Motor neuron (in vitro differentiated cells): ENCODE measurements at regions not wholly inside any gene's neighbourhood (a gene's known extent, or its start where the extent isn't known, plus 50 kb on each side); places are given as distances from the start of the nearest gene placed in this dataset.

Source experiments
- ATAC-seq, 8 experiments: fragments of 200-7000 bp; cut with Tn5 transposase; replicated peaks in 6 of 8; 2 replicates each; pipeline ENCODE4 v1.8.0; 2021; ENCODE audit warnings: mild to moderate bottlenecking in 8 of 8, moderate library complexity in 8 of 8
- H3K27ac ChIP-seq, 2 donors: fragments of 250-450 bp; sonication (Bioruptor Pico); 2 replicates each; pipeline ENCODE4 v1.9.0; 2021; ENCODE audit warnings: antibody characterized with exemption in 2 of 2, mild to moderate bottlenecking in 2 of 2, moderate library complexity in 1 of 2
- H3K4me1 ChIP-seq, 2 donors: fragments of 250-450 bp; sonication (Bioruptor Pico); replicated peaks in 1 of 2; 2 replicates each; pipeline ENCODE4 v1.6.1; 2021; ENCODE audit warnings: antibody characterized with exemption in 2 of 2, mild to moderate bottlenecking in 2 of 2, moderate library complexity in 1 of 2
- H3K4me3 ChIP-seq, 5 donors: fragments of 250-450 bp; sonication (Bioruptor Pico); 2 replicates each; pipeline ENCODE4 v1.9.0; 2021; ENCODE audit warnings: antibody characterized with exemption in 5 of 5, mild to moderate bottlenecking in 5 of 5, moderate library complexity in 4 of 5
- WGBS, 10 experiments: fragments of 450-650 bp; shearing (Covaris generic); methylation state at CpG; one replicate each; pipeline ENCODE4 v1.0.0; 2022; 5-methylcytosine and 5-hydroxymethylcytosine counted together
- in situ Hi-C, 9 experiments: fragments of 400-800 bp; cut with MboI; loops; one replicate each; pipeline ENCODE4 v1.15.0; 2021; ENCODE audit warnings: low sequenced_read_pairs in 9 of 9, low pct_unique_long_range_greater_than_20kb in 2 of 9; ENCODE audit not compliant: unreplicated experiment in 9 of 9

DNA sequence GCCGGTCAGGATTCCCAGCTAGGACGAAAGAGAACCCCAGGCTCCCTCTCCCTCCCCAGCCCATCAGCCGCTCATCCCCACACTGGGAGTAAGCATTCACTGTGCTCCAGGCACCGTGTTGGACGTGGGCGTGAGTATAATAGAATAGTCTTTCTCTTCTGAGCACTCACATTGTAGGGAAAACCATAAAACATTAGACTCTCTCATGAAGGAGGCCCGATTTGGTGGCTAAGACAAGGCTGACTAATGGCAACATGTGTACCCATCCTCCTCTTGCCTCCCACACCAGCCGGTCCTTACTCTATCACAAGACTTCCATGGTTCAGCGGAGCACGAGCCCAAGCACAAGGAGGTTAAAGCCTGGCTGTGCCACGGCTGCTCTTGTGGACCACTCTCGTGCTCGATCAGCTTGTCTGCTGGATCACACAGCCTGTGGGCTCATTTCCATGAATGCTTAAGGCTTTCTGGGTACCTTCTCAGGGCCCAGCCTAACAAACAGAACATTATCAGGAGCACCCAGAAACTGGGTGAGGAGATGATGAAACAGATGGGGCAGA, 540.9 kb upstream of the RAB6C start:
- no peak for ATAC-seq
- Histone ChIP-seq H3K27ac (no peak overlapping the region), H3K4me1 (peaks cover under 1 to 3% of the 10 kb centered on the region in 2 donors), H3K4me3 (no peak overlapping the region)
- 11 to 100% (median 60%) methylated on average over 1 to 8 of the region's 13 CpGs; no CpG with 5 or more reads in 2 of the 10 experiments for WGBS, 10 experiments
- in situ Hi-C loops: loop anchor here in 1 of 9 experiments (25.0 kb wide), 1 partner anchor 399 kb away; no protein-coding TSS in a partner anchor

DNA sequence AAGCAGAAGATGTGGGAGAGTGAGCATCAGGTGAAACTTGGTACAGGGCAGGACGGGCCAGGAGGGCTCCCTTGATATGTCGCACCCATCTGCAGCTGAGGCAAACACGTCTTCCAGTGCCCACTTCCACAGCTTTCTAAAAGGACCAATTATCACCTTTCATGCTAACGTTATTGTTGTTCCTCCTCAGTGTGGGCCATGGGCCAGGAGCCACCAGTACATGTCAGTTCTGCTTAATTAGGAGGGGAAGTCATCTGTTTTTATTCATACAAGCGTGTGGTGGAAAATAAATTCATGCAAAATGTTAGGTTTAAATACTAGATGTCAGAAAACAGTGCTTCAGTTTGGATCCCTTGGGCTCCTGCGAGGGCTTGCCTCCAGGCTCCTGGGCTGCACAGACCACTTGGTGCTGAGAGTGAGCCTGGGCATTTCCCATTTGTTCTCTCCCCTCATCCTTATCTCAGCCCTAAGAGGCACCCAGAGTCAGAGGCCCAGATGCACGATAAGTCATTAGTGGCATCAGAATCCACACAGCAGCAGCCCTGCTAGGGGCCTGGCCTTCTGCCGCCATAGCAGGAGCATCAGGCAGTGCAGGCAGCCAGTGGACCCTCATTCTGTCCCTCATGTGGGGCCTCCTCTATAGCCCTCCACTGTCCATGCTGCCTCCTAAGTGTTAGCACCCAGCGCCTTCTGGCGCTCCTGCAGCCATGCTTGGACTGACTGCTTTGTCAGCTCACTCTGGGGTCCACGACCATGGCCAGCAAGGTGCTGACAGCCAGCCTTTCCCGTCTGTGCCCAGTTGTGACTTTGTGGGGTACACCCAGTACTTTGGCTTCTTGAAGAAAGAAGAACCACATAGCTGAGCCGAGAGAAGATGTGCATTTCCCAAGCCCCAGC, 539.8 kb upstream of the RAB6C start:
- no peak overlapping the region for H3K4me3 ChIP-seq
- ATAC-seq: no peak
- peaks cover 7 to 11% of the 10 kb centered on the region in 2 donors for H3K4me1 ChIP-seq
- 0 to 100% (median 80%) methylated on average over 1 to 12 of the region's 13 CpGs; no CpG with 5 or more reads in 1 of the 10 experiments for WGBS, 10 experiments
- in situ Hi-C loops: loop anchor here in 1 of 9 experiments (25.0 kb wide), 1 partner anchor 398 kb away; no protein-coding TSS in a partner anchor
- H3K27ac ChIP-seq: no peak overlapping the region

DNA sequence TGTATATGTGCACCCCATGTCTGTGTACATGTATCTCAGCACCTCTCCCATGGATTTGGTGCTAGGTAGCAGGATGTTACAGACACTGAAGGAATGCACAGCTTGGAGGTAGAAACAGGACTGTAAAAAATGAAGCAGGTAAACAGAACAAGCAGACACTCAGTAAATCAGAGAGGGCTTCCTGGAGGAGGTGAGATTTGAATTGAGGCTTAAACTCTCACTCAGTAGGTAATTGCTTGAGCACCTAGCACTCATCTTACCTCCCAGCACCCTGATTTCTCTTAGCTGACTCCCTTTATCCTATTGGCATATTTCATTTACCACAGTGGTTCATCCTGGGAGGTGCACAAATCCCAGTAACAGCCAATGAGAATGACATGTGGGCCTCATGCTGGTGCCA, 537.9 kb upstream of the RAB6C start:
- Histone ChIP-seq H3K27ac (no peak overlapping the region), H3K4me3 (no peak overlapping the region), H3K4me1 (peaks cover 8 to 16% of the 10 kb centered on the region in 2 donors)
- no peak for ATAC-seq
- in situ Hi-C loops: loop anchor here in 1 of 9 experiments (25.0 kb wide), 1 partner anchor 396 kb away; no protein-coding TSS in a partner anchor

DNA sequence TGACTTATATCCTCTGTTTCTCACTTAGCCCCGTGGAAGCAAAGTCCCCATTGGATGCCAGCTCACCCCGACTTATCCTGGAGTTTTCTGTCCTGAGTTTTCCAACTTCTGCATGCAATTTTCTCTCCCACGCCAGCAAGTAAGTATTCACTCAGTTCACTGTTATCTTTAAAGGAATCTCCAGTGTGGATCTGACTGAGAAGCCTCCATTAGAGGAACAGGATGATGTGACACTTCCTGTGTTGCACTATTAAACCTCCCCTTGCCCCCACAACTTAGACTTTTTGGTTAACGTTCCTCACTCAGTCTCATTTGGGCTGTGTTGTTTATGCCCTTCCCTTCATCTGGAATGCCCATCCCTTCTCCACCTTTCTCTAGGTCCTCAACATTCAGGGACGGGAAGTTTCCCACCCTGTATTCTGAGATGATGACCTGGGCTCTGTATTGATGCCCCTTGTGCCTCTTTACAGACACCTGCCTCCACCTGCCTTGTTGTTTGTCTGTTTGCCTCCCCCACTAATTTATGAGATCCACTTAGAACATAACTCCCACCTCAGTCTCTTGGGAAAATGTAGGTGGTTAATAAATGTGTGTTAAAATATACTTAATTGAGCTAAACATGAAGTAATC, 536.1 kb upstream of the RAB6C start:
- WGBS, 10 experiments: 0 to 100% (median 75%) methylated on average over 1 to 5 of the region's 5 CpGs
- no peak overlapping the region for H3K27ac ChIP-seq
- ATAC-seq: peak in 2 of 8 experiments; percentile 29 to 59
- H3K4me3 ChIP-seq: no peak overlapping the region
- peaks cover 5 to 16% of the 10 kb centered on the region in 2 donors for H3K4me1 ChIP-seq
- in situ Hi-C loops: loop anchor here in 1 of 9 experiments (25.0 kb wide), 1 partner anchor 394 kb away; no protein-coding TSS in a partner anchor

DNA sequence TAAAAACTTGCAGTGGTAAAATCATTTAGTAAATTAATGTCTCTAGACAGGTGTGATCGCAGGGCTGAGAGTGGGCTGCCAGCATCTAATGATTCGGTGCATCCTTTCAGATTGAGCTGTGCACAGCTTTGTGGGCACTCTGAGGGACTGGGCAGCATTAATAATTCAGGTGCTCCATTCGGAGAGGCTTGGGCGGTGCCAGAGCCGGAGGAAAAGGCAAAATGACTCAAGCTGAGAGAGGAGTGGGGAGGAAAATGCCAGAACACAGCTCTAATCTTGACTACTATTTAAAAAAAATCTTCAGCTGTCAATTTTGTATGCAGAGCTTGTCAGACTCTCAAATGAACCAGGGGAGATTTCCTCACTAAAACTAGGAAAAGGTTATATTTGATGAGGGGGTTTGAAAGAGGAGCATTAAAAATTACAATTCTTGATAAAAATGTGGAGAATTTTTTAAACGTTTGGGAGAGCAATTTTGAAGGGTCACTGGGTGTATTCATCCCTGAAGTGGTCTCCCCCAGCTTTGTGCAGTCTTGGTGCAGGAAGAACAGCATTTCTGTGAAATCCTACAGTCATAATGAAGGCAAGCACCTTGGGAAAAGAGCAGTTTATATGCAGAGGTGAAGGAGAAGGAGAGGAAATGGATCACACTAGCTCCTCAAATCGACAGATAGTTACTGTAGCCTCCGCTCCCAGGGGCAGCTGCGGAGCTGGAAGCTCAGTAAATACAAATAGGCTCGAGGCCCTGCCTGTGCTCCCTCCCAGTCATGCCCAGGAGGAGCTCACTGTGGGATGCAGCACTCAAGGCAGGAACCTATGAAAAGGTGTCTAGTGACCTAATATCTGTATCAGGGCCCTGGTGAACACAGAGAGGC, 535.4 kb upstream of the RAB6C start:
- H3K4me1 ChIP-seq: peaks cover 5 to 16% of the 10 kb centered on the region in 2 donors
- in situ Hi-C loops: loop anchor here in 1 of 9 experiments (25.0 kb wide), 1 partner anchor 393 kb away; no protein-coding TSS in a partner anchor
- peak overlapping the region in 1 of 2 donors; percentile 12 for H3K27ac ChIP-seq
- no peak overlapping the region for H3K4me3 ChIP-seq
- peak in 5 of 8 experiments; percentile 22 to 76 (median 52) for ATAC-seq
- WGBS, 10 experiments: 0 to 75% (median 57%) methylated on average over 1 to 9 of the region's 10 CpGs; no CpG with 5 or more reads in 1 of the 10 experiments

DNA sequence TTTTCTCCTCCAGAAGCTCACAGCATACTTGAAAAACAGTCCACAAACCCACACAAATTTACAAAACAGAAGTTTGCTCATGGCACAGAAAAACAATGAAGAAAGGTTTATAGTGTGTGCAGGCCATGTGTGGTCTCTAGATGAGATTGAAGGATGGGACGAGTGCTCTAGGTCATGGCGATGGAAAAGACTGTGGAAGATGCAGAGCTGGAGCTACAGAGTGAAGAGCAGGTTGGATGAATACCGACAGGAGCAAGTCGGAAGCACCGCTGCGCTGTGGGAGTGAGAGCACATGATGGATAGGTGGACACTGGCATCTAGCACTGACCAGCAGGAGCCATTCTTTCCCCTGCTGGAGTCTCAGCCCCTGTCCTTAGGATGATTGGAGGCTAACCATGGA, 534.7 kb upstream of the RAB6C start:
- in situ Hi-C loops: loop anchor here in 1 of 9 experiments (25.0 kb wide), 1 partner anchor 393 kb away; no protein-coding TSS in a partner anchor
- WGBS, 10 experiments: 0 to 94% (median 63%) methylated on average over 2 to 6 of the region's 6 CpGs; no CpG with 5 or more reads in 3 of the 10 experiments
- H3K27ac ChIP-seq: peak overlapping the region in 1 of 2 donors; percentile 12

DNA sequence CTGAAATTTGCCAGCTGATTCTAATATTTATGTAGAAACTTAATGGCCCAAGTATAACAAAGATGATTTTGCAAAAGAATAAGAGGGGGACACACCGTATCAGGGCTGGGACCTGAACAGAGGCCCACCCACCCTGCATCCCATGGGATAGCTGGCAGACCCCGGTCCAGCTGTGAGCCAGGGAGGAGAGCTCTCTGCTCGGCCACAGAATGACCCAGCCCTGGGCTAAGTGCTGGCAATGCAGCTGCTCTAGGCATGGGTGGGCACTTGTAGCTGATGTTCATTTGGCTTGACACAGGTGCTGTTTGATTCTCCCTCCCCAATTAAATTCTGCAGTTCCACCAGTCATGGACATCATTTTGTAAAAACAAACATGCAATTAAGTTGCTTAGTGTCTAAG, 522.8 kb upstream of the RAB6C start:
- in situ Hi-C loops: no loop called here
- Histone ChIP-seq H3K27ac (no peak overlapping the region), H3K4me1 (peaks cover 9 to 11% of the 10 kb centered on the region in 2 donors), H3K4me3 (no peak overlapping the region)
- no peak for ATAC-seq
- WGBS, 10 experiments: 0 to 60% (median 45%) methylated on average over 1 to 2 of the region's 3 CpGs; no CpG with 5 or more reads in 5 of the 10 experiments

More for the DNA sequence above, 534.7 kb upstream of the RAB6C start:
- peak in 1 of 8 experiments; percentile 26 for ATAC-seq
- Histone ChIP-seq H3K4me3 (no peak overlapping the region), H3K4me1 (peaks cover 5 to 16% of the 10 kb centered on the region in 2 donors)

DNA sequence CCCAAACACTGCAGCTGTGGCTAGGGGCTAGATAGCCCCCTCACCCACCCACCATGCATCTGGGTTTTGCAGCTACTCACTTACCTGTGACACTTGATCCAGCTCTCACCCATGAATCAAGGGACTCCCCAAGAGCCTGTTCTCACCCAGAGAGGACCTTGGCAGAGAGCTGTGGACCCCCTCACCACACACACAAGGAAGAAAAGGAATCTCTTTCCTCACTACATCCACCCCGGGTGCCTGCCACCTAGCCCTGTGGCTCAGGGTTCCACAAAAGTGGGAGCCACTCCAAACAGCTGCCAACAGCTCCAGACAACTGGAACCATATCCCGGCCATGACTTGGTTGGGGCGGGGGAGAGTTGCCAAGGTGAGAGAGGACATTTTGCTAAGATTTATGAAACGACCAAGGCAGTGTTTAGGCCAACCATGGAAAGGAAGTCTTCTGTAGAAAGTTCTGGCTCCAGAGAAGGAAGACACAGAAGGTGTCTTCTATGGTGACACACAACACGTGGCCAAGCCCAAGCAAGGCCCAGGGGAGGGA, 522.1 kb upstream of the RAB6C start:
- no peak overlapping the region for H3K4me3 ChIP-seq
- ATAC-seq: no peak
- 0 to 90% (median 71%) methylated on average over 1 to 5 of the region's 5 CpGs; no CpG with 5 or more reads in 3 of the 10 experiments for WGBS, 10 experiments
- H3K4me1 ChIP-seq: peaks cover 9 to 11% of the 10 kb centered on the region in 2 donors
- H3K27ac ChIP-seq: no peak overlapping the region
- in situ Hi-C loops: no loop called here

DNA sequence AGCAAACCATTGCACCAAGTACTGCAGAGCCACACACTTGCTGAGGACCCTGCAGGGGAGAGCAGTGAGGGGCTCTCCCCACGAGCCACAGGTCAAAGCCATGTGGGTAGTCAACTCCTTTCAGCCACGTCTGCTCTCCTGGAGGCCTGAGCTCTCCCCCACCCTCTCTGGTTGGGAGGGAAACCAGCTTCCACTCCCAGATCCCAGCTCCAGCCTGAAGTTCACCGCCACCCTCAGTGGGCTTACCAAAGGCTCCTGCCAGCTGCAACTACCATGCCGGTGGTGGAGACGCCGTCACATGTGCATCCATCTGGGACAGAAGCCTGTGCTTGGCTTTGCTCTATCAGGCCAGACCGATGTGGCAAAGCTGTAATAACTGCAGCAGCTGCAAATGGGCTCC, 521.5 kb upstream of the RAB6C start:
- Histone ChIP-seq H3K27ac (no peak overlapping the region), H3K4me3 (no peak overlapping the region), H3K4me1 (peaks cover 9 to 11% of the 10 kb centered on the region in 2 donors)
- no peak for ATAC-seq
- WGBS, 10 experiments: 30 to 70% (median 37%) methylated on average over 2 to 4 of the region's 7 CpGs; no CpG with 5 or more reads in 6 of the 10 experiments
- in situ Hi-C loops: no loop called here

DNA sequence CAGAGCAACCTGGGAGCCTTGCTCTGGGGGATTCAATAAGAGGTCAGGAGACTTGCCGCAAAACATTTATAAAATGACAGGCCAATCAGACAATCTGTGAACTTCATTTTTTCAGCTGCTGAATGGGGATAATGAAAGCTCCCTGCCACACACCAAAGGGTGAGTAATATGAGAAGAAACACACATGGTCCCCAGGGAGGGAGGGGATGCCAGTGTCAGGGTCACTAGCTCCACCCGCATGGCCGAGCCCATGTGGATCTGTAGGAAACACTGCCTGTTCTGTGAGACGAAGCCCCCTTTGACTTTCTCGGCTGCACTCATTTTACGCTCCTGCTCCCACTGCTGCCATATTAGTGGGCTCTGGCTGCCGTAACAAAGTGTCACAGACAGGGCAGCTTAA, 521.0 kb upstream of the RAB6C start:
- ATAC-seq: peak in 1 of 8 experiments; percentile 38
- in situ Hi-C loops: no loop called here
- H3K27ac ChIP-seq: no peak overlapping the region
- no peak overlapping the region for H3K4me3 ChIP-seq
- H3K4me1 ChIP-seq: peaks cover 9 to 11% of the 10 kb centered on the region in 2 donors
- 86 to 90% (median 89%) methylated on average over 2 to 7 of the region's 7 CpGs; no CpG with 5 or more reads in 7 of the 10 experiments for WGBS, 10 experiments

DNA sequence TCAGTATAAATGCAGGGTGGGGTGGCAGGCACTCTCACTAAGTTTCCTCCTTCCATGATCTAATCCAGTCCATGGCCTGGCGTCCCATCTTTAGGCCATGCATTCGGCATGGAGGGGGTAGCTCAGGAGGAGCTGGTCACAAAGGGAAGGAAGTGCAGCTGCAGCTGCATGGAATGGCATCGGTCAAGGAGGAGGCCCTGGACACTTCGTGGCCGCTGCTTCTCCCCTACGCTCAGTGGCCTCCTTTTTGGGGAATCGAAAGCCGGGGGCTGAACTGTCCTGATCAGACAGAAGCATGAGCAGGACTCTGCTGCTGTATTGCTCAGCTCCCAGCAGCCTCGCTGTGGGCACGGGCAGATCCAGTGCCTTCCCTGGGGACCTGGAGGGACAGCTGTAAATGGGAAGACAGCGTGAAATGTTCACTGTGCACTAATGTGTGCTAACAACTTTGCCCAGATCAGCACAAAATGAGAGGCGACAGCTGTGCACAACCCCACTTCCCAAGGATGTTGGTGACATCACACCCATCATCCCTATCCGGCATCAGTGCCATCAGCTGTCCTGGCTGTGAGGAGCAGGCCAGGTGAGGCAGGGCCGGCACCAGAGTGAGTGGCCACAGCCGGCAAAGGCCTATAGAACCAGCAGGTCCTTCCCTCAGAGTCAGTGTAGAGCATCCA, 520.1 kb upstream of the RAB6C start:
- in situ Hi-C loops: no loop called here
- 0 to 92% (median 66%) methylated on average over 1 to 10 of the region's 15 CpGs; no CpG with 5 or more reads in 1 of the 10 experiments for WGBS, 10 experiments
- Histone ChIP-seq H3K4me3 (no peak overlapping the region), H3K4me1 (peaks cover 9 to 11% of the 10 kb centered on the region in 2 donors), H3K27ac (no peak overlapping the region)
- peak in 2 of 8 experiments; percentile 6 to 12 for ATAC-seq
